Hematopoietic multipotent progenitor cell (in vitro differentiated cells): ENCODE measurements at regions not wholly inside any gene's neighbourhood (a gene's known extent, or its start where the extent isn't known, plus 50 kb on each side); places are given as distances from the start of the nearest gene placed in this dataset.
"Not testable (repeated sequence)": the region's sequence is repeated elsewhere in the genome, so short reads cannot be mapped to it uniquely, and the experiment has no call there.

Source experiments
- DNase-seq, 3 donors: peaks; one replicate each; pipeline ENCODE4 v3.0.0-alpha.2; 2011 to 2015; ENCODE audit warnings: low read depth in 2 of 3, low spot score in 2 of 3

DNA sequence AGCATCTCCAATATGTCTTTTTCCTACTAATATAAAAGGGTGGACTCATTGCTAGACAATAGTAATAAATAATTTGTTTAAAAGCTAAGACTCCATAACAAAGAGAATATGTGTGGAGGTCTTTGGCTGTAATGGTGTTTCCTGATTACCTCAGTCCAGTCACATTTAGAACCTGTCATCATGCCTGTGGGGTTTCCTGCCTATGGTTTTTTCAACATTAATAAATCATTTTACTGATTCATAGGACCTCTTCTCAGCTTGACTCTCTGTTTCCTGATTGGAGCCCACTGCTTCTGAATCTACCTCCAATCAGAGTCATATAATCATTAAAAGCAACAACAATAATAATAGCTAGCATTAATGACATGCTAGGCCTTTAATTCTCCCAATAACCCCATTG, 52.4 kb upstream of the GNAI1 start:
- peak in 2 of 3 donors; percentile 37 to 54 for DNase-seq

DNA sequence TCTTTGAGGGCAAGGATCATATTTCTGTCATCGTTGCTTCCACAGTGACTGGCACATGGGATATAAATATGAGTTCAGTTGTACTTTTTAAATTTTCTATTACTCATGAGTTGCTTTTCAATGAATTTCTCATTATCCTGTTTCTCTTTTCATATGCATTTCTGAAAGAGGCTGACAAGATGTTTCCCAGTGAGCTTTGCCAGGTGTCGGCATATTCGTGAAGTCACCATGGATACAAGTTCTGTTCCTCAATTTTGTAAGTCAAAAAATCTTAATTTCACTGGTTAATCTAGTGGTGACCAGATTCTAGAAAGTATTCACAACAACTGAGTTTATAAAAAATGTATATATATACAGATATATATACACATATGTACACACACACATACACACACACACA, 55.7 kb upstream of the GNAI1 start:
- DNase-seq = peak in 1 of 3 donors; percentile 37

GRCh38 chr7:80078159-80078731, 56.4 kb upstream of the GNAI1 start:
- DNase-seq = peak in 2 of 3 donors; percentile 29 to 67

DNA sequence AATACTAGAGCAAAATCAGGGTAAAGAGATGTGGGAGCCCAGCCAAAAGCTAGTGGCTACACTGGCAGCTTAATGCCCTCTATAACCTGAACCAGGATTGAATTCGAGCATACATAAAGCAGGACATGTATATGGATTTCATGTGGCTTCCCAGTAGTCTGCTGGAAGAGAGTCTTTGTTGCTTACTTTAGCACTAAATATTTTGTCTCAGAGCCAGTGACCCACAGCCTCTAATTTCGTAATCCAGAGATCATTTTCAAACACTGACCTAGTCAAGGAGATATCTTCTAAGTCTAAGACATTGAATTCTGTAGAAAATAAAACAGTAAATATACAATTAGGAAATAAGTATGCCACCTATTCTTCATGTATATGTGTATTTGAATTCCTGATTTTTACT, 64.2 kb upstream of the GNAI1 start:
- DNase-seq = no peak

- no peak for DNase-seq
Measured at GRCh38 chr7:80066639-80067038, 68.0 kb upstream of the GNAI1 start.

DNA sequence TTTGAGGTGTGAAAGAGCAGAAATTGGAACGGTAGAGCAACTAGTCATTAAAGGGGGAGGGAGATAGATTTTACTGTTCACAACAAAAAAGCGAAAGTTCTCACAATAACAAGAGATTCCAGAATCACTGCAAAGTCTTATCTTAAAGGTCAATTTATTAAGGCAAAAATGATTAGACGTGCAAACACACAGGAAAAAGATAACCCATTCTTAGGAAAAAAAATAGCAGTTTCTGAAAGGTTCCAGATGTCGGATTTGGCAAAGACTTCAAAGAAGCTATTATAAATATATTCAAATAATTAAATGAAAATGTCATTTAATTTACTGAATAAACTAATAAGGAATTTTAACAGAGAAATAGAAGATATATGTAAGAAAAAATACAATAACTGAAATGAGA, 70.8 kb upstream of the GNAI1 start:
- DNase-seq = no peak

GRCh38 chr7:80060218-80060806, 74.3 kb upstream of the GNAI1 start:
- DNase-seq = peak in 2 of 3 donors; percentile 43 to 79

GRCh38 chr7:80057488-80057887, 77.1 kb upstream of the GNAI1 start:
- no peak for DNase-seq

DNA sequence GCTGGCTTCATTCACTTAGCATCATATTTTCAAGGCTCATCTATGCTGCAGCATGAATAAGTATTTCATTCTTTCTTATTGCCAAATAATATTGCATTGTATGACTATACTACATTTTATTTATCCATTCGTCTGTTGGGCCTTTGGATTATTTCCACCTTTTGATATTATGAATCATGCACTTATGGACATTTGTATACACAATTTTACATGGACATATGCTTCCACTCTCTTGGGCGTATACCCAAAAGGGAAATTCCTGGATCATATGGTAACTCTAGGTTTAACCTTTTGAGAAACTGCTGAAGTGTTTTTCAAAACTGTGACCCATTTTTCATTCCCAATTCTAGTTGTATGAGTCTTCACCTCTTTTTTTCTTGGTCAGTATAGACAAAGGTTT, 80.3 kb upstream of the GNAI1 start:
- no peak for DNase-seq

DNA sequence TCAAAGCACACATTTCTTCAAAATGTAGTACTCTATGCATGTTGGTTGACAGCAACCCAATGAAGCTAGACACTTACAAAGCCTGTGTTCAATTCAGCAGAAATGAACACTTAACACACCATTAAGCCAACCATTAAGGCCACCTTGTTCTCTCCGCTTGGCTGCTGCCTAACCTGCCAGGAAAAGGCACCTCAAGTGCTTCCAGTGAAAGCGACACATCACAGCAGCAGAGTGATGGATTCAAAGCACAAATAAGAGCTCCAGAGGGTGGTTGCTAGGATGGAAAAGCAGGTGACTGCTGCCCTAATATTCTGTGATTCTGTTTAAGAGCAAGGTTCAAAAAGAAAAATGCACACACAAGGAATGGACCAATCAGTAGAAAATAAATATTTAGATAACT, 81.5 kb upstream of the GNAI1 start:
- DNase-seq = no peak

DNA sequence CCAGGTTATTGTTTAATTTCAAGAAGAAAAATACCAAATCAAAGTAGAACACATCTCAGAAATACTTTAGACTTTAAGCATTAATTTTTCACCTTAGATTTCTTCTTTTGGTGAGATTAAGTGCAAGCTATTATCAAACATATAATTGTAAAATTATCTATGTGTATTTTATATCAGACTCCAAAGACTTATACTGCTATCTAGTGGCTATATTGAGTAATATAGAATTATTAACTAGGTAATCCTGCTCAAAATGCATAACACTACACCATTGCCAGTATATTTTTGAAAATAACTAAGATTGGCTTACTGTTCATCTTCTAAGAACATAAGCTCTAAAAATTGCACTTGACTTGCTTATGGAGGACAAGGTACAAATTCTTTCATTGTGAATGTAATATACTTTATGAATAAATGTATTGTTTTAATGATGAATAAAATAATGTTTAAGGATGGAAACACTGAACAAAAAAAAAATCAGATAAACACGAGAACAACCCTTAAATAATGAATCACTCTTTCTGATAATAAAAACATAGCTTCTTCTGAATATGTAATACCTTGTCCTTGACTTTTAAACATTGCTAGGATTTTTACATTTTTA, 86.7 kb upstream of the GNAI1 start:
- peak in 1 of 3 donors; percentile 25 for DNase-seq

GRCh38 chr7:80047032-80047431, 87.6 kb upstream of the GNAI1 start:
- no peak for DNase-seq

- no peak for DNase-seq
Measured at GRCh38 chr7:80044796-80045195, 89.8 kb upstream of the GNAI1 start.

- no peak for DNase-seq
Measured at GRCh38 chr7:80040752-80041151, 93.9 kb upstream of the GNAI1 start.

GRCh38 chr7:80040335-80040734, 94.3 kb upstream of the GNAI1 start:
- no peak for DNase-seq

- DNase-seq = no peak
Measured at GRCh38 chr7:80039251-80039884, 95.3 kb upstream of the GNAI1 start.

DNA sequence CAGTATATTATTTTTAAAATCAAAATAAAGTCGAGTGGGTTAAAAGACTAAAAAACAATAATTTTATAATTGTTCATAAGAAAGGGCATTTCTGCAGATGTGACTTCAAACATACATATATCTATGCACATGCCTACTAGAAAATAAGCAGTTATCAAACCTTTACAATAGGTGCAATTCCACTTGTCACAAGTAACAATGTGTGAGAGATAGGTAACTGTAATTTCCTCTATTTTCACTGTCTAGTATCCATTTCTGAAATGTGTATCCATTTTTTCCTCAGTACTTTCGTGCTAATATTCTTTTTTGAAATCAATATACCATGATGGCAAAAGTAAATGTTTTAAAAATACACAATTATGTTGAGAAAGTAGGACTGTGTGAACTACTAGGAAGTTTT, 96.9 kb upstream of the GNAI1 start:
- DNase-seq = no peak

- DNase-seq = no peak
Measured at GRCh38 chr7:80036107-80036506, 98.5 kb upstream of the GNAI1 start.

GRCh38 chr7:80028717-80029116, 105.9 kb upstream of the GNAI1 start:
- DNase-seq = no peak

DNA sequence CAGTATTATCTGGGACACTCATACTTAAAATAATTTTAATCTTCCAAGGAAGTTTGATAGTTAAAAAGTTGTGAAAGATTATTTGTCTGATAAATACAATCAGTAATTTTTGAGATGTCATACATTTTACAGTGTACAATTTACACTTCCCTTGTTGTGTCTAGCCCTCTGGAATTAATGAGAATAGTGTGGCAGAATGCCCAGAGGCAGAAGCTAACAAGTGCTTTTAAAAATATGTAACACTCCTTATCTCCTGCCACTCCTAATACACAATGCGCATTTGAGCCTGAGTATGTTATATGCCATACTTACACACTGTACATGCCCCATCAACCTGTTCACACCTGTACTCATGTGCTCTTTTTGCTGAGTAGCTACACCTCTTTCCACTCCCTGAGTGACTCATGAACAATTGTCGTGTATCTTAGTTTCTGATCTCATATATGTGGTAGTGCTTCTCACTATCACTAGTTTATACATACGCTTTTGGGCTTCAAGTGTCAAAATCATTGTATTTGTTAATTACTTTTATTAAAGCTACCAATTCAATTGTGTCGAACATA, 106.9 kb upstream of the GNAI1 start:
- DNase-seq = no peak

- no peak for DNase-seq
Measured at GRCh38 chr7:80026766-80027165, 107.9 kb upstream of the GNAI1 start.

- DNase-seq = not testable (repeated sequence)
Measured at GRCh38 chr7:80020277-80020676, 114.4 kb upstream of the GNAI1 start.
